Common myeloid progenitor, CD34-positive (primary cell): ENCODE measurements at regions not wholly inside any gene's neighbourhood (a gene's known extent, or its start where the extent isn't known, plus 50 kb on each side); places are given as distances from the start of the nearest gene placed in this dataset.
"Not testable (repeated sequence)": the region's sequence is repeated elsewhere in the genome, so short reads cannot be mapped to it uniquely, and the experiment has no call there.

Experiments
- CTCF ChIA-PET: fragments of 350-600 bp; sonication (Branson Sonifier 250); formaldehyde crosslinking; loops from one replicate; lab custom pipeline; 2021; ENCODE audit warnings: antibody characterized with exemption; lab: Charles Lee
- POLR2A ChIA-PET: fragments of 350-600 bp; sonication (Branson Sonifier 250); formaldehyde crosslinking; loops from one replicate; lab custom pipeline; 2021; ENCODE audit warnings: antibody characterized with exemption; lab: Charles Lee
- DNase-seq, 3 donors: peaks; one replicate each; pipeline versions ENCODE4 v3.0.0 to v3.0.0-alpha.2; 2013
- H3K27ac ChIP-seq, 2 experiments: 1 replicate in 1 of 2; 2 replicates in 1 of 2; pipeline ENCODE4 v1.7.0; 2013; ENCODE audit warnings: inconsistent platforms in 2 of 2, low read length in 2 of 2, mild to moderate bottlenecking in 2 of 2, low read depth in 1 of 2, moderate library complexity in 1 of 2; ENCODE audit not compliant: severe bottlenecking in 2 of 2, insufficient read depth in 1 of 2, poor library complexity in 1 of 2
- H3K27me3 ChIP-seq, 5 experiments: replicated peaks in 2 of 5; 1 replicate in 3 of 5; 2 replicates in 2 of 5; pipeline versions ENCODE4 v1.6.1 to v1.7.0; 2013; ENCODE audit warnings: low read length in 4 of 5, mild to moderate bottlenecking in 2 of 5, moderate library complexity in 2 of 5, inconsistent platforms in 1 of 5; ENCODE audit not compliant: insufficient read depth in 5 of 5, control insufficient read depth in 4 of 5
- H3K36me3 ChIP-seq, 4 experiments: 1 replicate in 2 of 4; 2 replicates in 2 of 4; pipeline versions ENCODE4 v1.6.1 to v1.7.0; 2013; ENCODE audit warnings: low read length in 3 of 4, control low read depth in 1 of 4, mild to moderate bottlenecking in 1 of 4; ENCODE audit not compliant: control insufficient read depth in 4 of 4, insufficient read depth in 4 of 4
- H3K4me1 ChIP-seq, 4 experiments: 1 replicate in 3 of 4; 2 replicates in 1 of 4; pipeline versions ENCODE4 v1.6.1 to v1.7.1; 2013; ENCODE audit warnings: low read length in 3 of 4, mild to moderate bottlenecking in 3 of 4, control low read depth in 1 of 4, inconsistent platforms in 1 of 4, moderate library complexity in 1 of 4; ENCODE audit not compliant: control insufficient read depth in 4 of 4, insufficient read depth in 4 of 4; ENCODE audit errors: control extremely low read depth in 1 of 4
- H3K4me3 ChIP-seq, 7 experiments: 1 replicate in 4 of 7; 2 replicates in 3 of 7; pipeline versions ENCODE4 v1.5.1 to v1.7.0; 2013; ENCODE audit warnings: mild to moderate bottlenecking in 7 of 7, low read length in 6 of 7, moderate library complexity in 6 of 7, inconsistent platforms in 2 of 7, low read depth in 2 of 7, control low read depth in 1 of 7; ENCODE audit not compliant: insufficient read depth in 4 of 7, control insufficient read depth in 1 of 7; ENCODE audit errors: extremely low read depth in 1 of 7
- H3K9me3 ChIP-seq, 5 experiments: 1 replicate in 4 of 5; 2 replicates in 1 of 5; pipeline versions ENCODE4 v1.6.1 to v1.7.1; 2013; ENCODE audit warnings: low read length in 4 of 5, mild to moderate bottlenecking in 2 of 5, inconsistent platforms in 1 of 5, low read depth in 1 of 5, moderate library complexity in 1 of 5; ENCODE audit not compliant: control insufficient read depth in 4 of 5, insufficient read depth in 2 of 5; ENCODE audit errors: control extremely low read depth in 1 of 5
- WGBS: methylation state at CpG from one replicate; pipeline ENCODE4 v1.1.5; 2013; ENCODE audit not compliant: insufficient coverage; 5-methylcytosine and 5-hydroxymethylcytosine counted together

DNA sequence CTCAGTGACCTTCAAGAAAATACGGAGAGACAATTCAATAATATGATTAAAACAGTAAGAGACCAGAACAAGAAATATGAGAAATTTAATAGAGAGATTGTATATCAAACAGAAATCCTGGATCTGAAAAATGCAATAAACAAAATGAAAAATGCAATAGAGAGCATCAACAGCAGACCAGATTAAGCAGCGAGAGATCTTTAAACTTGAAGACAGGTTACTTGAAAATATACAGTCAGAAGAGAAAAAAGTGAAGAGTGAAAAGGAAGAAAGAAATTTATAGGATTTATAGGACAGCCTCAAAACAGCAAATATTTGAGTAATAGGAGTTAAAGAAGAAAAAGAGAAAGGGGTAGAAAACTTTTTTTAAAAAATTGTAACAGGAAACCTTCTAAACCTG lies 813.9 kb upstream of the GRM7 start:
- no peaks in the 10 kb centered on the region for H3K36me3 ChIP-seq
- H3K4me3 ChIP-seq = no peak overlapping the region
- H3K9me3 ChIP-seq = peaks cover 0 to 12% (median 8%) of the 10 kb centered on the region in 5 experiments
- ChIA-PET CTCF (interaction anchor here (1.0 kb wide), 1 partner anchor 15 kb away, joined by 3 read pairs; no protein-coding TSS in a partner anchor), POLR2A (no interaction called here)
- DNase-seq = no peak
- no peaks in the 10 kb centered on the region for H3K4me1 ChIP-seq
- no peaks in the 10 kb centered on the region for H3K27me3 ChIP-seq
- no peak overlapping the region for H3K27ac ChIP-seq
- WGBS = no CpG with 5 or more reads among the region's 2 CpGs

DNA sequence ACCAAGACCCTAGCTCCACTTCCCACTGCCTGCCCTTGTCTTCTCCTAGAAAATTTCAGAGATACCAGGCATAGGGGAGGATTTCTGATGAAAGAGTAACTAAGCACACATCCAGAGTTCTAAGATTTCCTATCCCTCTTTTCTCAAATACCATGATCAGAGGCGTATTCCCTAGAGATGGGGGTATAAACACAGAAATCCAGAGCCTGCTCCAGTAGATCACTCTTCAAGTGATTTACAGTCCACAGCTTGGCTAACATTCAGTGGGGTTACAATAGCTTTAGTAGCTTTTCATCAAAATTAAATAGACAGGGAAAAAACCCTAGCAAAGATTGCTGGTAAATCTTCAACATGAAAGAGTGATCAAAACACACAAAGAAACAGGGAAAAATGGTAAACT lies 800.7 kb upstream of the GRM7 start:
- 100% methylated on average over 1 of the region's 1 CpG for WGBS
- H3K36me3 ChIP-seq = no peaks in the 10 kb centered on the region
- ChIA-PET POLR2A (no interaction called here), CTCF (no interaction called here)
- H3K9me3 ChIP-seq = peaks cover 0 to 1% (median 0%) of the 10 kb centered on the region in 5 experiments
- H3K27me3 ChIP-seq = no peaks in the 10 kb centered on the region
- no peak for DNase-seq
- H3K4me1 ChIP-seq = no peaks in the 10 kb centered on the region
- H3K27ac ChIP-seq = no peak overlapping the region
- no peak overlapping the region for H3K4me3 ChIP-seq

DNA sequence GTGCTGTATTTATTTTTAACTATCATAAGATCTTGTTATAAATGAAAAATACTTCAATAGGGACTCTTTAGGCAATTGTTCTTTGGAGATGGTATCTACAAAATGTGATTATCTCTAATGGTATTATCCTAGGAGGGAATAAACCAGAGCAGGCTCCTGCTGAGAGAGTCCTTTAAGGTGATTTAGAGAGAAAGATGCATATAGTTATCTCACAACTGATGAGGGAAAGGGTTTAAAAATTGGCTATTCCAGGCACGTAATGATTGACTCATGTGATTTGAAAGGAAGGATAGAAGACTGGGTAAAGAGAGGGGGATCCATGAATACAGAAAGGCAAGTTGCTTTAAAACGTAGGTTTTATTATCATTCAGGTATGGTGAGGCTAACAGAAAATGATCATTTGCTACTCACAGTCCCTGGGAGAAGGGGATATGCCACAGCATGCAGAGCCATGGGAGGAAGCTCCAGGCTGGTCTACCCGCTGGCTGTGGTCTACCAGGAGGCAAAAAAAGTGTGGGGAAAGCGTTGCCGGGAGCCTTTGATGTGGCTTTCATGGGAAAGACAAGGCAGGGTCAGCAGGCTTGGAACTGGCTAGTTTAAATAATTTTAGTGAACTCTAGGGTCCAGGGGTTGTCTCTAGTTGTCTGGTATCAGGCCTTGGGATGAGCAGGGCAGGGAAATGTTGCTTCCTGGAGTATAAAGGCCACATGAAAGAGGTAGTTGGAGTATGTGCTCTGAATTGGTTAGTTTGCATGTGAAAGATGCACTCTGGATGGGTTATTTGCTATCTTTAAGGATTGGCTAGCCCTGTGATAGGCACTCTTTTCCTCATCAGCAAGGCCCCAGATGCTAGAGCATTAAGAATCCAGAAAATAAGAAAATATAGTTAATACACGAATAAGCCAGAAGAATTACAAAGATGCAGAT lies 798.4 kb upstream of the GRM7 start:
- H3K4me1 ChIP-seq = no peaks in the 10 kb centered on the region
- no peaks in the 10 kb centered on the region for H3K36me3 ChIP-seq
- H3K4me3 ChIP-seq = no peak overlapping the region
- no peak overlapping the region for H3K27ac ChIP-seq
- WGBS = 96% methylated on average over 4 of the region's 6 CpGs
- CTCF ChIA-PET = no interaction called here
- peaks cover 0 to 1% (median 0%) of the 10 kb centered on the region in 5 experiments for H3K9me3 ChIP-seq
- H3K27me3 ChIP-seq = no peaks in the 10 kb centered on the region
- DNase-seq = no peak
- POLR2A ChIA-PET = no interaction called here

DNA sequence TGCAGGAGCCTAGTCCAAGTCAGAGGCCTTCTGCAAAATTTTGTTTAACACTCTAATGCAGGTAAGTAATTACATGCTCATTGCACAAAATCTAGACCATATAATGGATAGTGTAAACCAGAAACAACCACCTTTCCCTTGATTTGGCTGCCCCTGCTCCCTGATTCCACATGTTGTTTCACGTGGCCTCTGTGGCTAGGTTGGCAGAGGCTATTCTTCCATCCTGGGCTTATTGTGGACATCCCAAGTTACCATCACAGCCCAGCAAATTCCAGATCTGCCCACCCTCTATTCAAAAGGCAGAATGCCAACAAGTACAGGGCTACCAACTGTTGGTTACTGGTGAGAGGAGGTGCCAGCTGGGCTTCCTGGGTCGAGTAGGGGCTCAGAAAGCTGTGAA lies 794.5 kb upstream of the GRM7 start:
- Histone ChIP-seq H3K4me3 (no peak overlapping the region), H3K4me1 (no peaks in the 10 kb centered on the region), H3K27me3 (no peaks in the 10 kb centered on the region), H3K27ac (no peak overlapping the region), H3K36me3 (no peaks in the 10 kb centered on the region), H3K9me3 (peaks cover 0 to 1% (median 0%) of the 10 kb centered on the region in 5 experiments)
- 91% methylated on average over 1 of the region's 2 CpGs for WGBS
- ChIA-PET CTCF (no interaction called here), POLR2A (no interaction called here)
- no peak for DNase-seq

DNA sequence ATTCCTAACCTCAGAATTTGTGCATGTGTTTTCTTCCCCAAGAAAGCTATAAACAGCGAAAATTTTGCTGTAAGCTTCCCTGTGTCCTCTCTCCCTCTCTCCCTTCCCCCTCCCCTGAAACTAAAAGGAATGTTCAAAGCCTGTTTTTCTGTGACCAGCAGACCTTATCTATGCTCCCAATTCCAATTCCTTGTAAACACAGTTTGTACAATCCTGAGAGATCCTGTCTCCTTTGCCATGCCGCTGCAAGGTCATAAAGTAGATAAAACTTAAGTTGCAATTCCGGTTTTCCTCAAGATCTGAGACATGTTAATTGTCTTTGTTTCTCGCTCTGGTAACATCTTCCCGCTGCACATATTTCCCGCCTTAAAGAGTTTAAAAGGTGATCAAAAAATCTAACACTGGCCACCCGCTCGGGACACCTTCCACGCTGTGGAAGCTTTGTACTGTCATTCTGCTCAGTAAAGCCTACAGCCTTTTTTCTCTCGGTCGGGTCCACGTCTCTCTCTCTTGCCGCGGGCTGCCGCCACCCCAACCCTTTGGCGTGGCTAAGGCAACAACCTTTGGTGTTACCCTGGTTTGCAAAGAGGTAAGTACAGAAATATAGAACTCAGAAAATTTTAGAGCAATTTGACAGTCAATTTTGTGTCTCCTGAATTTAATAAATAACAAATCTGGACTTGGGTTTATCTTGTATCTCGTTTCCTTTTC lies 793.9 kb upstream of the GRM7 start:
- H3K27me3 ChIP-seq, H3K36me3 ChIP-seq, H3K4me1 ChIP-seq, CTCF ChIA-PET, DNase-seq, H3K27ac ChIP-seq, POLR2A ChIA-PET, H3K9me3 ChIP-seq, H3K4me3 ChIP-seq: not testable (repeated sequence)
- WGBS = 96% methylated on average over 6 of the region's 17 CpGs

DNA sequence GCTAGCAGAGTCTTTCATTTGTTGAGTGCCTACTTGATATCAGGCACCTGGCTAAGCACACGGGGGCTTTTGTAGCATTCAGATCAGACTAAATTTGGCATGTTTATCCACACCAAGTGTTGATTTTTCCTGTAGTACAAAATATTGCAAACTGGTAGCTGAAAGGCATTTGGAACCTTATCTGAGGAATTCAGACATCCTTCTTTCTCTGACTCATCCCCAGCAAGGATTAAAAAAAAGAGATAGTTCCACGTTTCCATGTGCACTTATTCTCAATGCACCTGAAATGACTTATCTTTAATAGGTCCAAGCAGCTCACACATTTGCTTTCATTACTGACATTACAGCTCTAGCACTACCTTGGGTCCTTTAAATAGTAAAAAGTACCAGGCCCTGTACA lies 786.0 kb upstream of the GRM7 start:
- Histone ChIP-seq H3K27me3 (no peaks in the 10 kb centered on the region), H3K36me3 (no peaks in the 10 kb centered on the region), H3K4me1 (no peaks in the 10 kb centered on the region), H3K27ac (no peak overlapping the region), H3K9me3 (no peaks in the 10 kb centered on the region), H3K4me3 (no peak overlapping the region)
- CTCF ChIA-PET = no interaction called here
- no peak for DNase-seq
- POLR2A ChIA-PET = no interaction called here
- 88% methylated on average over 1 of the region's 2 CpGs for WGBS

DNA sequence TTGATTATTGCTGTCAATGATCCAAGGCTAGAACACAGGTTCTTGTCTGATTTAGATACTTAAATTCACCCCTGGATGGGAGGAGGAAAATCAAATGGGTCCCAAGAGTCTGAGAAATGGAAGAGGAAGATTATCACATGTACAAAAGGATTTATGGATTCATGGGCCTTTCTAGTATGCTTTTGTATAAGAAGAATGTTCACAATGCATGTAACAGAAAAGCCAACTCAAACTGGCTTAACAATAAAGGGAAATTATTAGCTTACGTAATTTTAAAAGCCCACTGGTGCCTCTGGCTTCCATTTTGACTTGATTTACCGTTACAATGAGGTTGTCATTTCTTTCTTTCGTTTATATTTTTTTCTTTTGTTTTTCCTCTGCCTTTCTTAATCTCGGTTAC lies 782.5 kb upstream of the GRM7 start:
- Histone ChIP-seq H3K4me1 (no peaks in the 10 kb centered on the region), H3K36me3 (no peaks in the 10 kb centered on the region), H3K4me3 (no peak overlapping the region), H3K27me3 (no peaks in the 10 kb centered on the region), H3K27ac (no peak overlapping the region), H3K9me3 (no peaks in the 10 kb centered on the region)
- CTCF ChIA-PET = no interaction called here
- POLR2A ChIA-PET = interaction anchor here (0.6 kb wide), 1 partner anchor 119 kb away, joined by 3 read pairs; no protein-coding TSS in a partner anchor
- WGBS = 100% methylated on average over 1 of the region's 4 CpGs
- DNase-seq = no peak
